HG02970 (cell line): ENCODE measurements at regions not wholly inside any gene's neighbourhood (a gene's known extent, or its start where the extent isn't known, plus 50 kb on each side); places are given as distances from the start of the nearest gene placed in this dataset.

Experiments
- ATAC-seq: cut with Tn5 transposase; IDR thresholded peaks from one replicate; pipeline ENCODE4 v1.9.1; 2021; ENCODE audit warnings: mild to moderate bottlenecking, moderate library complexity, moderate number of reproducible peaks; ENCODE audit not compliant: unreplicated experiment, low FRiP score

GRCh38 chr15:69648775-69649735 lies 196.4 kb downstream of the RPLP1 start:
- no peak for ATAC-seq

GRCh38 chr15:69652293-69652692 lies 199.7 kb downstream of the RPLP1 start:
- no peak for ATAC-seq

- ATAC-seq = no peak
These were observed 200.2 kb downstream of the RPLP1 start for GRCh38 chr15:69652751-69653305.

- no peak for ATAC-seq
These were observed 200.7 kb downstream of the RPLP1 start for GRCh38 chr15:69653306-69653705.

GRCh38 chr15:69653846-69654245 lies 201.2 kb downstream of the RPLP1 start:
- no peak for ATAC-seq

GRCh38 chr15:69656271-69657030 lies 203.8 kb downstream of the RPLP1 start:
- ATAC-seq = no peak

- ATAC-seq = no peak
These were observed 205.0 kb downstream of the RPLP1 start for GRCh38 chr15:69657626-69658025.

- ATAC-seq = no peak
These were observed 205.9 kb downstream of the RPLP1 start for GRCh38 chr15:69658411-69658945.

GRCh38 chr15:69659454-69660050 lies 206.9 kb downstream of the RPLP1 start:
- no peak for ATAC-seq

GRCh38 chr15:69660114-69660513 lies 207.5 kb downstream of the RPLP1 start:
- ATAC-seq = no peak

GRCh38 chr15:69660658-69661405 lies 208.2 kb downstream of the RPLP1 start:
- ATAC-seq = no peak

GRCh38 chr15:69661446-69661845 lies 208.8 kb downstream of the RPLP1 start:
- no peak for ATAC-seq

GRCh38 chr15:69661871-69662644 lies 209.4 kb downstream of the RPLP1 start:
- no peak for ATAC-seq

- no peak for ATAC-seq
These were observed 210.0 kb downstream of the RPLP1 start for GRCh38 chr15:69662645-69663000.

- no peak for ATAC-seq
These were observed 210.8 kb downstream of the RPLP1 start for GRCh38 chr15:69663441-69663840.

GRCh38 chr15:69663982-69664381 lies 211.4 kb downstream of the RPLP1 start:
- ATAC-seq = no peak

- ATAC-seq = no peak
These were observed 212.3 kb downstream of the RPLP1 start for GRCh38 chr15:69664572-69665571.

GRCh38 chr15:69665641-69666111 lies 213.1 kb downstream of the RPLP1 start:
- ATAC-seq = no peak
